IPS DF 6.9 (cell line): ENCODE measurements at regions not wholly inside any gene's neighbourhood (a gene's known extent, or its start where the extent isn't known, plus 50 kb on each side); places are given as distances from the start of the nearest gene placed in this dataset.

Experiments
- DNase-seq: peaks from one replicate; pipeline ENCODE4 v3.0.0-alpha.2; 2013; ENCODE audit warnings: low read depth, low spot score
- H3K27ac ChIP-seq: one replicate; pipeline ENCODE4 v1.5.1; 2013; ENCODE audit warnings: low read length, control low read depth
- H3K27me3 ChIP-seq: 2 replicates; pipeline ENCODE4 v1.6.1; 2013; ENCODE audit warnings: mild to moderate bottlenecking, low read length; ENCODE audit not compliant: control insufficient read depth, insufficient read depth
- H3K36me3 ChIP-seq: 2 replicates; pipeline ENCODE4 v1.6.1; 2013; ENCODE audit warnings: low read length; ENCODE audit not compliant: control insufficient read depth, insufficient read depth
- H3K4me1 ChIP-seq: 2 replicates; pipeline ENCODE4 v1.6.1; 2013; ENCODE audit warnings: low read length; ENCODE audit not compliant: control insufficient read depth, insufficient read depth
- H3K4me3 ChIP-seq: 2 replicates; pipeline ENCODE4 v1.5.1; 2013; ENCODE audit warnings: mild to moderate bottlenecking, low read length
- H3K9me3 ChIP-seq: 2 replicates; pipeline ENCODE4 v1.6.1; 2013; ENCODE audit warnings: low read length, inconsistent platforms; ENCODE audit not compliant: control insufficient read depth, insufficient read depth
- WGBS: extraction: QIAGEN DNeasy Blood & Tissue Kit; methylation state at CpG from one replicate; pipeline ENCODE4 v1.1.7; 2013; ENCODE audit warnings: mixed read lengths, missing lambda C conversion rate; ENCODE audit not compliant: insufficient read length, insufficient coverage; 5-methylcytosine and 5-hydroxymethylcytosine counted together

DNA sequence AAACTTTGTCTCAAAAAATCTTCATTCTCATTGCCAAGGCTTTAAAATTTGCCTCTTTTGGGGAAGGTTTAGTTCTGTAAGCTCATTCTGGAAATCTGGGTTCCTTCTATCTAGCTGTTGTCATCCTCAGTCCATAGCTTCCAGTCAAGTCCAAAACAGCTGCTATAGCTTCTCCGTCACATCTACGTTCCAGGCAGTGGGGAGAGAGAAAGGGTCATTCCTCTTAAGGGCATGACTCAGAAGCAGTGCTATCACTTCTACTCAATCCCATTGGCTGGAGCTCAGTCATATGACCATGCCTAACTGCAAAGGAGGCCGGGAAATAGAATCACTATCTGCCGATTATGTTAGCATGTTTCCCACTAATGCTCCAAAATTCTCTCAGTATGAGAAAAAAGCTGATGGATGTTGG, 141.4 kb upstream of the PTPN1 start:
- no CpG with 5 or more reads among the region's 4 CpGs for WGBS
- no peaks in the 10 kb centered on the region for H3K4me1 ChIP-seq
- no peak overlapping the region for H3K27ac ChIP-seq

DNA sequence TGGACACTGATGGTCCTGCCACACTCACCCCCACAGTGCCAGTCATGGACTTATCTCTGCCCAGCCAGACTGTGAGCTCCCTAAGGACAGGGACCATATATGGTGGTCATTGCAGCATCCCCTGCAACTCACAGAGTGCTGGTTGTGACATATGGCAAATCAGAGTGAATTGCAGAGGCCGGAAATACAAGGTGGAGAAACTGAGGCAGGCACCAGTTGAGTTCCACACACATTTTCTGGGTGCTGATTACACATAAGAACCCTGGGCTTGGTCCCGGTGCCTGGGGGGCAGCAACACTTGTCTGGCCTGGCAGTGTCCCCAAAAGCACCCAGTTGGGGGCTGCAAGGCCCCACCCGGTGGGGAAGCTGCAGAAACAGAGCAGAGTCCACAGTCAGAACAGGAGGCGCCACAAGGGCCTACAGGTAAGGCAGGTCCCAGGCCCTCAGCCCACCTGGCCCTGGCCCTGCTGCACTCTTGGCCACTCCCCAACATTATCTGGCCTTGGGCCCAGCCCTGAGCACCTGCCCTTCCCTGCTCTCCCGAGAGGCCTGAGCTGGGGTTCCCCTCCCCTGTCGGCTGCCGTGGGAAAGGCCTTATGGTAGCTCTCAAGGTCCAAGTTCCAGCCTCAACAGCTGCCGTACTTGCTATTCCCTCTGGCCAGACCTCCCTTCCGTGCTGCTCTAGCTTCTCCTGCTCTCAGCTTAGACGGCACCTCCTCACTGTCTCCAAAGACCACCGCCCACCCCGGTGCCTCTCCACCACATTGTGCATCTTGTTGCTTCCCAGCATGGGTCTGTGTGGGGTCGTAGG, 140.8 kb upstream of the PTPN1 start:
- no peak overlapping the region for H3K4me3 ChIP-seq
- no CpG with 5 or more reads among the region's 13 CpGs for WGBS
- no peak for DNase-seq
- no peaks in the 10 kb centered on the region for H3K4me1 ChIP-seq
- H3K27me3 ChIP-seq, result no peaks in the 10 kb centered on the region
- H3K27ac ChIP-seq, result no peak overlapping the region
- H3K9me3 ChIP-seq, result no peaks in the 10 kb centered on the region
- H3K36me3 ChIP-seq, result no peaks in the 10 kb centered on the region

More for the DNA sequence above, 141.4 kb upstream of the PTPN1 start:
- H3K36me3 ChIP-seq, result no peaks in the 10 kb centered on the region
- H3K9me3 ChIP-seq, result no peaks in the 10 kb centered on the region
- H3K27me3 ChIP-seq, result no peaks in the 10 kb centered on the region
- no peak for DNase-seq
- no peak overlapping the region for H3K4me3 ChIP-seq

DNA sequence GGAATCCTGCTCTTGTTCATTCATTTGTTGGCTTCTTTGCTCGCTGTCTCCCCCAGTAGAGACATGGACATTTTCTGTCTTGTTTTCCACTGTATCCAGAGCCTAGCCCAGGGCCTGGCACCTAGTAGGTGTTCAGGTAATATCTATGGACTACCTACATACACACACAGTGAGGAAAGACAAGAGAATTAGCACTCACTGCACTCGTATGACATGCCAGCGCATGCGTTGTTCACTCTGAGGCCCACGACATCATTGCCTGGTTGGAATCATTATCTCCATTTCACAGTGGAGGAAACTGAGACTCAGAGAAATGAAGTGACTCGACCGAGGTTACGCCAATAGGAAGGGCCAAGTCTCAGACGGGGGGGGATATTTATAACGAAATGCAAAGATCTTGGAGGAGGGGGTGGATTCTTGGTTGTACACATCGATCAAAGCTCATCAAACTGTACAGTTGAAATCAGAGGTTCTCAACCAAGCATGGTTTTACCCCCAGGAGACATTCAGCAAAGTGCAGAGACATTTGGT, 140.1 kb upstream of the PTPN1 start:
- no peaks in the 10 kb centered on the region for H3K9me3 ChIP-seq
- no peaks in the 10 kb centered on the region for H3K4me1 ChIP-seq
- no peak overlapping the region for H3K4me3 ChIP-seq
- no peak overlapping the region for H3K27ac ChIP-seq
- H3K27me3 ChIP-seq, result no peaks in the 10 kb centered on the region
- H3K36me3 ChIP-seq, result no peaks in the 10 kb centered on the region
- WGBS, result no CpG with 5 or more reads among the region's 11 CpGs
- DNase-seq, result no peak

DNA sequence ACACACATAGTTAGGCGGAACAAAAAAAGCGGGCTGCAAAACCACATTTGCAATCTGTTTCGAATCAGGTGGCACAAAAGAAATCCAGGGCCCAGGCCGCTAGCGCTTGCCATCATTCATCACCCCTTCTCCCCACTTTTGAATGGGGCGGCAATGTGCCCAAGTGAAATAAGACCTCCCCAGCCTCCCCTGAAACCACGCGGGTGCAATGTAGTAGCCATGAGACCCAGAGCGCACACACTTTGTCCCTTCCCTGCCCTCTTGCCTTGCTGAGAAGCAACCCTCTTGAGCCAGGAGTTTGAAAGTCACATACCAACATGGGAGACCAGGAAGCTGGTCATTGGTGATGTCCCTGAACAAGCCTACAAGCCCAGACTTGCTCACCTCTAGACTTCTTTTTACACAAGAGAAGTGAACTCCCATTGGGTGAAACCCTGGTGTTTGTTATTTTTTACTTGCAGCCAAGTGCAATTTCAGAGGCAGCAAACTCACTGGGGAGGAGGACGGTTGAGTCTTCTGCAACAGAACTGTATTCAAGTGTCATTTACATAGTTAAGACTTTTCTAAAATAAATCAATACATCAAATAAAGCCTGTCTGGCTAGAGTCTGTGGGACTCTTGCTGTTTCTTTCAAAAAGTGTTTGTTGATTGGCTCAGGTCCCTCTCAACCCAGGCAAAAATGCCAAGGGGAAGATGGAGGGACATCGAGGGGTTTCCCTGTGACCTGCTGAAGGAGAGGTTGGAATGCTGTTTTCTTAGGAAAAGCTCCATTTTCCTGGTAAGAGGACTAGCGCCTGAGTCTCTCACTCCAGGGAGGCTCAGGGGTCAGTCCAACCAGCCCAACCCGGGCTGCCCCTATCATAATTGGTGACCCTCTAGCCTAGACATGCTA, 138.1 kb upstream of the PTPN1 start:
- H3K27ac ChIP-seq, result no peak overlapping the region
- H3K36me3 ChIP-seq, result no peaks in the 10 kb centered on the region
- no peak overlapping the region for H3K4me3 ChIP-seq
- no peaks in the 10 kb centered on the region for H3K27me3 ChIP-seq
- H3K4me1 ChIP-seq, result no peaks in the 10 kb centered on the region
- DNase-seq, result no peak
- no peaks in the 10 kb centered on the region for H3K9me3 ChIP-seq
- WGBS, result no CpG with 5 or more reads among the region's 13 CpGs

DNA sequence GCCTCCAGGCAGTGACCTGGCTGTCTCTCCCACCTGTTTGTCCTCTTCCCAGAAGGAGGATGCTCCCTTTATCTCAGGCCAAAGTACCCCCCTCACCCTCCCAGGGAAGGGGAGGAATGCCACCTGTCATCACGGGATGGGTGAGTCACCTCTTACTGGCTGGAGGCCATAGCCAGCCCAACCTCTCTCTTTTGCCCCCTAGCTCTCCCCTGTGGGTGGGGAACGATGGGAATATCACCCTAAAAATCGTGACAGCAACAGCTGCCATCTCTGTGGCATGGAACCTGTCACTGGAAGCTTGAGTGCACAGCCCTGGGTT, 137.5 kb upstream of the PTPN1 start:
- Histone ChIP-seq H3K9me3 (no peaks in the 10 kb centered on the region), H3K27ac (no peak overlapping the region), H3K4me1 (no peaks in the 10 kb centered on the region), H3K4me3 (no peak overlapping the region), H3K36me3 (no peaks in the 10 kb centered on the region), H3K27me3 (no peaks in the 10 kb centered on the region)
- WGBS, result no CpG with 5 or more reads among the region's 3 CpGs
- no peak for DNase-seq

DNA sequence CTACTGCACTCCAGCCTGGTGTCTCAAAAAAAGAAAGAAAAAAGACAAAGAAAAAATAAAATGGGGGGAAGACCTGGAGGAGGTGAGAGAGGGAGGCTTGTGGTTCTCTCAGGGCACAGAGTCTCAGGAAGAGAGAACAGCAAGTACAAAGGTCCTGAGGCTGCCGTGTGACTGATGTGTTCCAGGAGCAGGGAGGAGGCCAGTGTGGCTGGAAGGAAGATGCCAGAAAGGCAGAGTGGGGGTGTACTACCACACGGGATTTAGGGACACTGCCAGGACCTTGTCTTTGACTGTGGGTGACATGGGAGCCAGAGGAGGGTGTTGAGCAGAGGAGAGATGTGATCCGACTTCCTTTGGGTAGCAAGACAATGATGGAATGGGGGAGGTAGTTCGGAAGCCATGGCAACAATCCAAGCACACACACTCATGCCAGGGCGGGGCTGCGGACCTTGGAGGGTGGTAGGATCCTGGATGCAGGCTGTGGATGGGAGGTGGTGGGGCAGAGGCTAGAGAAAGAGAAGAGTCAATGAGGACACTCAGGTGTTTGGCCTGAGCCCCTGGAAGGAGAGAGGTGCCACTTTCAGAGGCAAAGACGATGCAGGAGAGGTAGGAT, 136.4 kb upstream of the PTPN1 start:
- Histone ChIP-seq H3K27ac (no peak overlapping the region), H3K27me3 (no peaks in the 10 kb centered on the region), H3K9me3 (no peaks in the 10 kb centered on the region), H3K4me3 (no peak overlapping the region), H3K4me1 (no peaks in the 10 kb centered on the region), H3K36me3 (no peaks in the 10 kb centered on the region)
- DNase-seq, result no peak
- no CpG with 5 or more reads among the region's 7 CpGs for WGBS

DNA sequence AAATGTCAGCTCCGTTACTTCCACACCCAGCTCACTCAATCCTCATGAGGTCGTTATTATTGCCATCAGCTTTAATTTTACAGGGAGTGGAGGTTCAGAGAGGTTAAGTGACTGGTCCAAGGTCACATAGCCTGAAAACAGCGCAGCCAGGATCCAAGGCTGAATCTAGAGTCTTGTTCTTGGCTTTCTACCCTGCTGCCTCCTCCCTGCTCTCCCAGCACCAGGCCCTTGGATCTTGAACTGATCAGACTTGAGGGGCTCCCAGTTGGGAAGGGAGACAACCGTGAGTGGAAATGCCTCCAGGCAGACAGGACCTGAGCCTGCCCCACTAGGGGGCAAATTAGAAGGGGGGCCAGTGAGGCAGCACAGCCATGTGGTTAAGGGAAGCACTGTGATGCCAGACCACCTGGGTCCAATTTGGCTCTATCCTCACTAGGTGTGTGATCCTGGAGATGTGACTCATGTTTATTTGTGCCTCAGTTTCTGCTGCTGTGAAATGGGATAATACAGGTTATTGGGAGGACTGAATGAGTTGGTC, 135.6 kb upstream of the PTPN1 start:
- DNase-seq, result no peak
- Histone ChIP-seq H3K4me1 (no peaks in the 10 kb centered on the region), H3K27ac (no peak overlapping the region), H3K36me3 (no peaks in the 10 kb centered on the region), H3K27me3 (no peaks in the 10 kb centered on the region), H3K4me3 (no peak overlapping the region), H3K9me3 (no peaks in the 10 kb centered on the region)
- WGBS, result no CpG with 5 or more reads among the region's 4 CpGs

DNA sequence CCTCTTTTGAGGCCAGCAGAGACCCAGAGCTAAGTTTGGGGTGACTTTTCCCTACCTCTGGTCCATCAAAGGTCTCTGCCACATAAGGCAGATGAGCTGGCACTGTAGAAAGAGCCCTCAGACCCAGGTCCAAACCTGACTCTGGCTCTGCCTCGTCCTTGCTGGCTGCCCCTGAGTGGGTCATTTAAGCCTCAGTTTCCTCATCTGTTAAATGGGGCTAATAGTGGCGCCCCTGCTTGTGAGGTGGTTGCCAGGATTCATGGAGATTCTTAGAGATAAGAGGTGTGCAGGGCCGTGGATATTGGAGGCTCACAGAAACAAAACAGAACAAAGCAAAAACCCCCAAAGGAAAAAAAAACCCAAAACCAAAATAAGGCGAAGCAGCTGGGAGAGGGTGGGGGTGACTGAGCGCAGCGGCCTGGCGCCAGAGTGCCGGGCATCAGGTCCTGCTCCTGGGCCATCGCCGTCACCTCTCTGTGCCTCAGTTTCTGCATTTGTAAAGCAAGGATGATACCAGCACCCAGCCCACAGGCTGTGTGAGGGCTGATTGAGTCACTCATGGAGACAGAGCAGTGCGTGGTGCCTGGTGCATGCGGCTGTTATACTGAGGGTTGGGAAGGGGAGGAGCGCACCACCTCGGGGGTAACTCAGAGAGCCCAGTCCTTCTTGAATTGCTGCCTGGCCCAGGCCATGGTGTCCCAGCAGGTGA, 133.8 kb upstream of the PTPN1 start:
- no peak overlapping the region for H3K4me3 ChIP-seq
- no peaks in the 10 kb centered on the region for H3K36me3 ChIP-seq
- H3K4me1 ChIP-seq, result no peaks in the 10 kb centered on the region

DNA sequence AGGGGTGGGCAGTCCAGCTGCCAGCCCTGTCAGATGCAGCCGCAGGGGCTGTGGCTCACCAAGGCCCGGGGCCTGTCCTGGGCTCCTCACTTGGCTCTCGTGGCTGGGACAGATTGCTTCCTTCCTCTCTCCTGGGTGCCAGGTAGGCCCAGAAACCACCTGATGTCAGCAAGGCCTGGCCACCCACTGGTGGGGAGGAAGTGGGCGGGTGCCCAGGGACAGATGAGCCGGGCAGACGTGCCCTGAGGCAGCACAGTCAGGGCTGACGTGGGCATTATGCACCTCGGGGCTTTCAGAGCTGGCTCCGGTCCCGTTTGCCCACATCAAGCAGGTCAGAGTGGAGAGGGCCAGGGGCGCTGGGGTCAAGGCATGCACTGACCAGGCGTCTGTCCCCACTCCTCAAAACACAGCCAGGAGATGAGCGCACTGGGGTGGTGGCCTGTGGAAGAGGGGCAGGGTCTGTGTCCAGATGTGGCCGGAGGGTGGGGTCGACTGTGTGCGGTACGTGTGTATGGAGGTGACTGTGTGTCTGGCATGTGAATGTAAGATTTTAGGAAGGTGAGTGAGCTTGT, 133.2 kb upstream of the PTPN1 start:
- Histone ChIP-seq H3K27ac (no peak overlapping the region), H3K27me3 (no peaks in the 10 kb centered on the region), H3K36me3 (no peaks in the 10 kb centered on the region), H3K9me3 (no peaks in the 10 kb centered on the region), H3K4me3 (no peak overlapping the region), H3K4me1 (no peaks in the 10 kb centered on the region)
- no CpG with 5 or more reads among the region's 17 CpGs for WGBS
- DNase-seq, result no peak

More for the DNA sequence above, 133.8 kb upstream of the PTPN1 start:
- H3K9me3 ChIP-seq, result no peaks in the 10 kb centered on the region
- WGBS, result no CpG with 5 or more reads among the region's 14 CpGs
- DNase-seq, result no peak
- no peak overlapping the region for H3K27ac ChIP-seq
- no peaks in the 10 kb centered on the region for H3K27me3 ChIP-seq
